IPS-18c (cell line): ENCODE measurements at regions not wholly inside any gene's neighbourhood (a gene's known extent, or its start where the extent isn't known, plus 50 kb on each side); places are given as distances from the start of the nearest gene placed in this dataset.

ENCODE experiments used
- H3K4me3 ChIP-seq: 2 replicates; pipeline ENCODE4 v1.7.0; 2013; ENCODE audit warnings: low read depth, mild to moderate bottlenecking, low read length, moderate library complexity; ENCODE audit not compliant: insufficient read depth
- H3K9me3 ChIP-seq: one replicate; pipeline ENCODE4 v1.6.1; 2013; ENCODE audit warnings: mild to moderate bottlenecking, low read length, moderate library complexity; ENCODE audit not compliant: control insufficient read depth, insufficient read depth

DNA sequence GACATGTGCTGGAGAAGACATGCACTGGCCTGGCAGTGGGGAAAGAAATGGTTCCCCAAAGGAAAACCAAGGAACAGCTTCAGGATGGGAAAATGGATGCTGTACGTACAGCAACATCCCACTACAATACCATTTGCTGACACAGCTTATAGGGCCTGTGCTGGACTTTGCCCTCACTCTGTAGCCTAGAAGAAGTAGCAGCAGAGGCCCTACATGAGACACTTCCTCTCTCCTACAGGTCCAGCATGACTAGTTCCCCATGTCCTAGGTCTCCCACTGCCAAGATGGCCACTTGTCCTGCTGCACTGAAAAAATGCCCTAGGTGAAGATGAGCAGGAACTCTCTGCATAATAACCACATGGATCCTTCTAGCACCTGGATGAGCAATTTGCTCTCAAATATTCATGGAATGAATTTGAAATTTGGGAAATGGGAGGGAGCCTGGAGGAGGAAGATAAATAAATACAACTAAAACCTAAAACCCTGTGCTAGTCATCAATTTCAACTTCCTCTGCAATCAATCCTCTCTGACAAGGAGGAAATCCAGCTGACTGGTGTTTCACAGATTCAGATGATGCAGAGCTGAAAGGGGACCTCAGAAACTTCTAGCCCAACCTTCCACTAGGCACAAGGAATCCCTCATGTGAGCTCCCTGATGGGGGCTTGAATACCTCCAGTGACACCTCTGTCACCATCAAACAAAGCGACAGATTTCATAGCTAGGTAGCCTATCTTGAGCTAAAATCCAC lies 514.3 kb upstream of the PPP2R3A start:
- Histone ChIP-seq H3K4me3 (no peak overlapping the region), H3K9me3 (peaks cover 2% of the 10 kb centered on the region)

GRCh38 chr3:135452881-135453280 lies 512.6 kb upstream of the PPP2R3A start:
- no peak overlapping the region for H3K4me3 ChIP-seq

GRCh38 chr3:135453326-135453725 lies 512.2 kb upstream of the PPP2R3A start:
- Histone ChIP-seq H3K4me3 (no peak overlapping the region), H3K9me3 (peaks cover 2% of the 10 kb centered on the region)

More at GRCh38 chr3:135452881-135453280, 512.6 kb upstream of the PPP2R3A start:
- peaks cover 2% of the 10 kb centered on the region for H3K9me3 ChIP-seq

DNA sequence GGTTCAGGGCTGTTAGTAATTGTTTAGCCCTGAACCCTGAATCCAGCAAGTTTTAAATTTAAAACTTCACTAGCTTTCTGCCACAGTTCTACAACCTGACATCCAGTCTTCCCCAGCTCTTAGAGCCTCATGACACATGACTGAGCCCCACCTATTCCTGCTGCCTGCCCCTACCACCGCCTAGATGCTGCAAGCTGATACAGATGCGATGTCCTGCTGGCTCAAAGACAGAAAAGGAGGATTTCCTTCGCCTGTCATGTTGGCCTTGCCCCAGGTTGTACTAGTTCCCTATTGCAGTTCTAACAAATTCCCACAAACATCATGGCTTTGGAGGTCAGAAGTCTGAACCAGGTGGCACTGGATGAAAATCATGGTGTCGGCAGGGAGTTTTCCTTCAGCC lies 510.6 kb upstream of the PPP2R3A start:
- no peak overlapping the region for H3K4me3 ChIP-seq
- H3K9me3 ChIP-seq = peaks cover 2% of the 10 kb centered on the region

- Histone ChIP-seq H3K4me3 (no peak overlapping the region), H3K9me3 (peaks cover 2% of the 10 kb centered on the region)
Measured at GRCh38 chr3:135456108-135456790, 509.3 kb upstream of the PPP2R3A start.

DNA sequence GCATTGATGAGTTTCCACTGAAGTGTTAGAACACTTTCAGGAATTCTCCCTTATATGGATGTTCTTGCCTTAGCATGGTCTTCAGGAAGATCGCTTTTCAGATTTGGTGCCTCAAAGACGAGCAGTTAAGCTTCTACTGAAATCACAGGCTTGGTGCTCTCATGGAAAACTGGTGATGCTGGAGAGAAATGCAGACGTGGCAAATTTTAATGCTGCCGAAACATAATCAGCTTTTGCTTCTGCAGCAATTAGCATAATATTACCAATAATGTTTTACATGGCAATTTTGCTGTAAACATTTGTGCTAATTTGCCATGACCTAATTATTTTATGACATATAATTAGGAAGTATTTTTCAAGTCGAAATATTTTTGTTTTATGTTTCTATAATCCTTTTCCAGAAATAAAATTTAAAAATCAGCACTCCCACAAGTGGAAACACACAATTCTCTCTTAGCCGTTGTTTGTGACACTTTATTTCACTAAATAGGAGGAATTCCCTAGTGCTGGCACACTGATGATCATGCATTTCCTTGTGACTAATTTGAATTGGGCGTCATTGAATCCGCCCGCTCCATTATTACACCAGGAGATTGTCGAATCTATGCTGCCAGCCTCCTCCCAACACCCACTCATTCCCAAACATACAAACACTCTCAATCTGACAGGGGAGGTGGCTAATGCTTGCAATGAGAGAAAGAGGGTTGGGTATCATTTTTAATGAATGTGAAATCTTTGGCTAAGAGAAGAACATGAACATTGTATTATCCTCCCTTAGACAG lies 506.8 kb upstream of the PPP2R3A start:
- H3K9me3 ChIP-seq = peaks cover 2% of the 10 kb centered on the region
- H3K4me3 ChIP-seq = no peak overlapping the region

DNA sequence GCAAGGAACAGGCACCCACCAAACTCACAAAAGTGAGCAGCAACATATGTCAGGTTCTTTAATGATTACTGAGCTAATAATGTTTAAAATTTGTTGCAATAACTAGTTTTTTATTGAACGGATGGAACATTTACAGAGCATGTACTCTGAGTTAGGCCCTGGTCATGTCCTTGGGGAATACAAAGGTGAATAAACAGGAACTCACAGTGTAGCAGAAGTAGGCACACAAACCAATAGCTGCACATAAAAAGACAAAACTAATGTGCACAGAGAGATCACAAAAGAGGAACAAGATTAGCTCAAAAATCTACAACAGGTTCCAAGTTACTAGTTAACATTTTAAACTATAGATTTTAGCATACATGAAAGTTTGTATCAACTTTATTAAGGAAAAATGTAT lies 505.3 kb upstream of the PPP2R3A start:
- Histone ChIP-seq H3K9me3 (no peaks in the 10 kb centered on the region), H3K4me3 (no peak overlapping the region)

DNA sequence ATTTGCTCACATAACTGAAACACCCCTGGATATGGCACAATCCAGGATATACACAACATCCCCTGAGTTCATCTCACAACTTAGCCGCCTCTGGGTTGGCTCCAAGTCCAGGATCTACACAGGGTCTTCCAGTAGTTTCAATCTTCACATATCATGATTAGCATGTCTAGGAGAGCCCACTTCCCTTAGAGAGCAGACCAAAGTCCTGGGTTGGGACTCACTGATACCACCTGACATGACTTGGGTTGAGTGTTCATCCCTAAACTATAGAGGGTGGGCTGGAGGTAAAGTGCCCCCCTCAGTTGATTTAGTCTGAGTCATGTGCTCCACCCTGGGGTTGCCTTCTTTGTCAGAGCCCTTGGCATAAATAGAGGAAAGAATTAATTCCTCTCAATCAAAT lies 493.6 kb upstream of the PPP2R3A start:
- H3K4me3 ChIP-seq = no peak overlapping the region
- no peaks in the 10 kb centered on the region for H3K9me3 ChIP-seq

DNA sequence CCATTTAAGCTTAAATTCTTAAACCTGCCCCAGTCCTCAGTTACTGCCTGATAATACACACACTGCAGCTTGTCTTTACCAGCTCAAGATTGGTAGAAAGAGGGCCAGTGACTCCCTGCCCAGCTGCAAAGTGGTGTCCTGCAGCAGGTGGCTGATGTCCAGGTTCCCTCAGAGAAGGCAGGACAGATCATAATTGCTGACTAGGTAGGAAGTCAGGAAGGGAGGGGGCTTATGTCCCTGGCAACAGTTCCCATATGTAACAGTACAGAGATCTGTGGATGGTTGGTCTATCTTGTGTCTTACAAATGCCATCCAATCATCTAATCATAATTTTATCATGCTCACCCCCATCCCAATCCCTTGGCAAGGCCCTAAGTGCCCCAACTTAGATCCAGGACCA lies 492.1 kb upstream of the PPP2R3A start:
- Histone ChIP-seq H3K4me3 (no peak overlapping the region), H3K9me3 (no peaks in the 10 kb centered on the region)

DNA sequence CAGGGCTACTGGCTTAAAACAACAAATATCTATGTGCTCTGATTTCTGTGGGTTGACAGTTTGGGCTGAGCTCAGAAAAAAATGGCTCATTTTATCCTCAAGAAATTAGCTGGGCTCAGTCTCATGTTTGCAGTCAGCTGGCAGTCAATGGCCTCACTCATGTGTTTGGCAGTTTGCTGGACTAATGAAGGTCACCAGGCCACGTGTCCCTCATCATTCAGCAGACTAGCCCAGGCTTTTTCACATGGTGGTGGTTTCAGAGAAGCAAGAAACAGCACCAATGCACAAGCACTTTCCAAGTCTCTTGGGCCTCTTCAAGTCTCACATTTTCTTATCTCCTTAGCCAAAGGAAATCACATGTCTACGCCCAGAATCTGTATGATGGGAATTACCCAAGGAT lies 478.3 kb upstream of the PPP2R3A start:
- H3K4me3 ChIP-seq = no peak overlapping the region
- no peaks in the 10 kb centered on the region for H3K9me3 ChIP-seq

GRCh38 chr3:135490219-135490915 lies 475.2 kb upstream of the PPP2R3A start:
- no peak overlapping the region for H3K4me3 ChIP-seq

DNA sequence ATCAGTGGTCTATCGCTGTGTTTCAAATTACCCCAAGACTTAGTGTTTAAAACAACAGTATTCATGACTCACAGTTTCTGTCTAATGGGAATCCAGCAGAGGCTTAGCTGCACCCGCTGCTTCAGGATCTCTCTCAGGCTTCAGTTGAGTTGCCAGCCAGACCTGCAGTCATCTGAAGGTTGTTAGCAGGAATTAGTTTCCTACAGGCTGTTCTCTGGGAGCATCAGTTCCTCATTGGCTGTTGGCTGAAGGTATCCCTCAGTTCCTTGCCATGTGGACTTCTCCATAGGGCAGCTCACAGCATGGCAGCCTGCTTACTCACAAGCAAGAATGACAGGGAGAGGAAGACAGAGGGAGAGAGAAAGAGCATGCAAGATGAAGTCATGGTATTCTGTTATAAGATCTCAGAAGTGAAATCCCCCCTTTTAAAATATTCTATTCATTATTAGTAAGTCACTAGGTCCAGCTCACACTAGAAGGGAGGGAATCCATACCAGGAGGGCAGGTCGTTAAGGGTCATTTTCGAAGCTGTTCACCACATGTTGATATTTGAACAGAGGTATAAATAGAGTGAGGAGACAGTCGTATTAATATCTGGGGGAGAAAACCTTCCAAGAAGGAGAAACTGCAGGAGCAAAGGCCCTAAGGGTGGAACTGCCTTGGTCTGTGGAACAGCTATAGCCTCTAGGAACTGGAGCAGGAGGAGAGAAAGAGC lies 473.9 kb upstream of the PPP2R3A start:
- Histone ChIP-seq H3K4me3 (no peak overlapping the region), H3K9me3 (no peaks in the 10 kb centered on the region)

More at GRCh38 chr3:135490219-135490915, 475.2 kb upstream of the PPP2R3A start:
- no peaks in the 10 kb centered on the region for H3K9me3 ChIP-seq

GRCh38 chr3:135495891-135496290 lies 469.6 kb upstream of the PPP2R3A start:
- Histone ChIP-seq H3K4me3 (no peak overlapping the region), H3K9me3 (peaks cover 2% of the 10 kb centered on the region)

DNA sequence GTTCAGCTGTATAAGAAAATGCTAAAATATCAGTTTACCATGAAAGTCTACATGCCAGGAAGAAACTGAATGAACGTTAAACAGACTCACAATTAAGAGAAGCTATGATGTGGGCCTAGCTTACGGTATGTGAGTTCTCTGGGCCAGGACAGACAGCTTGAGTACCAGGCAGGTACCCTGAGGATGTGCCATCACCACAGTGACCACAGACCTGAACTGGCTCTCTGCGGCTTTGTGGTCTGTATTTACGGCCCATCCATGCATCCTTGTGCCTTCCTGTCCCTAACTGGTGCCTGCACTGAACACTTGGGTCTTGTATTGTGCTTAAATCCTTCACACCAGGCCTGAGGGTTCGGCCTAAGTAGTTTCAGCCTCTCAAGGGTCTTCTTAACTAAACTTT lies 467.5 kb upstream of the PPP2R3A start:
- peaks cover 2% of the 10 kb centered on the region for H3K9me3 ChIP-seq
- no peak overlapping the region for H3K4me3 ChIP-seq

DNA sequence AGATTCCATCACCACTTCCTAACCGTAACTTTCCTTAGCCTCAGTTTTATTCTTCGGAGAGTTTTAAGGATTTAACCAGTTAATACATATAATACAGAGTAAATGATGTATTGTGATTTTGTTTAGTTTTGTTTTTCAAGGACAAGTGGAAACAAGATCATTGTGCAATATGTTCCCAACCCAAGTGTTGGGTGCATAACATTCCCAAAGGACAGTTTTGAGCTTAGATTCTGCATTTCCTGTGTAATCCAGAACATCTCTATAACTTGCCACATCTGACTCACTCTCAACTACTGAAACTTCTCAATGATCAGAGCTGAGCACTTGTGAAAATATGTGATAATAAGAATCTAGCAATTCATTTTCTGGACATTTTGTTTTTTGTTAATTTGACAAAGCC lies 466.1 kb upstream of the PPP2R3A start:
- H3K9me3 ChIP-seq = peaks cover 2% of the 10 kb centered on the region

DNA sequence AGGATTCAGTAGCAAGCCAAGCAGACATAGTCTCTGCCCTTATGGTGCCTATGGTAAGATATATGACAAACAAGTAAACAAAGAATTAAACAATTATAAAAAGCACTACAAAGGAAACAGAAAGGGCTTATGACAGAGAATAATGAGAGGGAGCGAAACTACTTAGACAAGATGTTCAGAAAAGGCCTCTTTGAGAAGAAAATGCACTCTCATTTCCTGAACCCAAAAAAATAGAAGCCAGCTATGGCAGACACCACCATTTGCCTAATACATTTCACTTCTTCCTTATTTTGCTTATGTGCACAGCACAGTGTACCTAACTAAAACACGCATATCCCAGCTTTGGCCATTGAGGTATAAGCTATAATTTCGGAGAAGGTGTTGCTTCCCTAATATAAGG lies 465.5 kb upstream of the PPP2R3A start:
- Histone ChIP-seq H3K4me3 (no peak overlapping the region), H3K9me3 (peaks cover 2% of the 10 kb centered on the region)

More for the DNA sequence above, 466.1 kb upstream of the PPP2R3A start:
- no peak overlapping the region for H3K4me3 ChIP-seq
